Smooth muscle cell (in vitro differentiated cells): ENCODE measurements at regions not wholly inside any gene's neighbourhood (a gene's known extent, or its start where the extent isn't known, plus 50 kb on each side); places are given as distances from the start of the nearest gene placed in this dataset.

Experiments
- DNase-seq: peaks from one replicate; lab custom pipeline; 2025; ENCODE audit not compliant: unreplicated experiment; lab: John Stamatoyannopoulos, UW
- H2AFZ ChIP-seq: fragments of 200-600 bp; sonication (generic); 2 replicates; pipeline ENCODE4 v1.6.0; 2016; ENCODE audit warnings: antibody characterized with exemption, low read depth, mild to moderate bottlenecking
- H3F3A ChIP-seq: fragments of 200-600 bp; sonication (generic); 2 replicates; pipeline ENCODE4 v1.6.0; 2017; ENCODE audit warnings: antibody characterized with exemption, low read depth
- H3K27ac ChIP-seq: fragments of 200-600 bp; sonication (generic); 2 replicates; pipeline ENCODE4 v1.5.1; 2016; ENCODE audit warnings: low read depth, mild to moderate bottlenecking
- H3K27me3 ChIP-seq: fragments of 200-600 bp; sonication (generic); 2 replicates; pipeline ENCODE4 v1.6.1; 2016; ENCODE audit warnings: low read depth, mild to moderate bottlenecking
- H3K36me3 ChIP-seq: fragments of 200-600 bp; sonication (generic); 2 replicates; pipeline ENCODE4 v1.5.1; 2016; ENCODE audit warnings: low read depth
- H3K4me1 ChIP-seq: fragments of 200-600 bp; sonication (generic); 2 replicates; pipeline ENCODE4 v1.5.1; 2016; ENCODE audit warnings: low read depth
- H3K4me2 ChIP-seq: fragments of 200-600 bp; sonication (generic); 2 replicates; pipeline ENCODE4 v1.6.0; 2016; ENCODE audit warnings: mild to moderate bottlenecking
- H3K4me3 ChIP-seq: fragments of 200-600 bp; sonication (generic); 2 replicates; pipeline ENCODE4 v1.5.1; 2016; ENCODE audit warnings: mild to moderate bottlenecking
- H3K79me2 ChIP-seq: fragments of 200-600 bp; sonication (generic); 2 replicates; pipeline ENCODE4 v1.6.0; 2016; ENCODE audit warnings: low read depth, mild to moderate bottlenecking
- H3K9ac ChIP-seq: fragments of 200-600 bp; sonication (generic); 2 replicates; pipeline ENCODE4 v1.6.0; 2016; ENCODE audit warnings: low read depth
- H3K9me3 ChIP-seq: fragments of 200-600 bp; sonication (generic); replicated peaks from 2 replicates; pipeline ENCODE4 v1.5.1; 2016; ENCODE audit warnings: low read depth
- H4K20me1 ChIP-seq: fragments of 200-600 bp; sonication (generic); 2 replicates; pipeline ENCODE4 v1.6.0; 2016; ENCODE audit warnings: low read depth
- WGBS: methylation state at CpG from one replicate; pipeline ENCODE4 v1.1.7; 2016; ENCODE audit warnings: low lambda C conversion rate; 5-methylcytosine and 5-hydroxymethylcytosine counted together
- TF ChIP-seq, protein P1 (sequence below): fragments of 200-600 bp; sonication (generic); IDR thresholded peaks from 2 replicates; pipeline ENCODE4 v1.5.1; 2017; ENCODE audit warnings: borderline replicate concordance, mild to moderate bottlenecking, antibody characterized with exemption; ENCODE audit not compliant: insufficient read depth, poor library complexity, severe bottlenecking

- no peaks in the 10 kb centered on the region for H3F3A ChIP-seq
- H2AFZ ChIP-seq, result no peak overlapping the region
- H3K4me1 ChIP-seq, result peaks cover 4% of the 10 kb centered on the region
- no peak overlapping the region for H3K27ac ChIP-seq
- no peaks in the 10 kb centered on the region for H3K27me3 ChIP-seq
- no peak overlapping the region for H3K4me3 ChIP-seq
- no peak overlapping the region for H3K9ac ChIP-seq
- H4K20me1 ChIP-seq, result no peaks in the 10 kb centered on the region
- no peak for DNase-seq
- no peaks in the 10 kb centered on the region for H3K79me2 ChIP-seq
- no peaks in the 10 kb centered on the region for H3K9me3 ChIP-seq
- TF ChIP-seq, protein P1, sequence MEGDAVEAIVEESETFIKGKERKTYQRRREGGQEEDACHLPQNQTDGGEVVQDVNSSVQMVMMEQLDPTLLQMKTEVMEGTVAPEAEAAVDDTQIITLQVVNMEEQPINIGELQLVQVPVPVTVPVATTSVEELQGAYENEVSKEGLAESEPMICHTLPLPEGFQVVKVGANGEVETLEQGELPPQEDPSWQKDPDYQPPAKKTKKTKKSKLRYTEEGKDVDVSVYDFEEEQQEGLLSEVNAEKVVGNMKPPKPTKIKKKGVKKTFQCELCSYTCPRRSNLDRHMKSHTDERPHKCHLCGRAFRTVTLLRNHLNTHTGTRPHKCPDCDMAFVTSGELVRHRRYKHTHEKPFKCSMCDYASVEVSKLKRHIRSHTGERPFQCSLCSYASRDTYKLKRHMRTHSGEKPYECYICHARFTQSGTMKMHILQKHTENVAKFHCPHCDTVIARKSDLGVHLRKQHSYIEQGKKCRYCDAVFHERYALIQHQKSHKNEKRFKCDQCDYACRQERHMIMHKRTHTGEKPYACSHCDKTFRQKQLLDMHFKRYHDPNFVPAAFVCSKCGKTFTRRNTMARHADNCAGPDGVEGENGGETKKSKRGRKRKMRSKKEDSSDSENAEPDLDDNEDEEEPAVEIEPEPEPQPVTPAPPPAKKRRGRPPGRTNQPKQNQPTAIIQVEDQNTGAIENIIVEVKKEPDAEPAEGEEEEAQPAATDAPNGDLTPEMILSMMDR, result no peak
- H3K36me3 ChIP-seq, result no peaks in the 10 kb centered on the region
- H3K4me2 ChIP-seq, result no peak overlapping the region
These were observed 226.6 kb upstream of the ST6GAL2 start for GRCh38 chr2:107112561-107112960.

DNA sequence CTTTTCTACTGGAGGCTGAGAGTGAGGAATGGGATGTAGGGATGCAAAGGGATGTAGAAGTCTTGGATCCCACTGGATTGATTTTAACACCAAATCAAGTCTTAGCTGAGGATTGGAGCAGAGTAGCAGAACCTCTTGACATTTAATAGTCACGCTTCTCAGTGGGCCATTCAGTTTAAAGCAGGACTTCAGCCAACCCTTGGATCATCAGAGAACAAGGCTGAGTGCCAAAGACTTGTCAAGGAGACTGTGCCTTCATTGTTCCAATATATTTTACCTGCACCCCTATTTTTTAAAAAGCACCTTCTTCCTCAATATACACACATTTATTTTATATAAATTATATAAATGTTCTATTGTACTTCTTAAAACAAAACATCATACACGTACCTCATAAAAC is 242.4 kb upstream of the ST6GAL2 start:
- no peak overlapping the region for H3K9ac ChIP-seq
- no peak for DNase-seq
- WGBS, result 89% methylated on average over 2 of the region's 2 CpGs
- H3K9me3 ChIP-seq, result no peaks in the 10 kb centered on the region
- no peaks in the 10 kb centered on the region for H3K4me1 ChIP-seq
- H3K27me3 ChIP-seq, result no peaks in the 10 kb centered on the region
- H3K27ac ChIP-seq, result no peak overlapping the region
- H3K79me2 ChIP-seq, result no peaks in the 10 kb centered on the region
- no peak overlapping the region for H3K4me2 ChIP-seq
- H4K20me1 ChIP-seq, result no peaks in the 10 kb centered on the region
- H2AFZ ChIP-seq, result no peak overlapping the region
- TF ChIP-seq, protein P1, result no peak
- no peaks in the 10 kb centered on the region for H3K36me3 ChIP-seq
- H3K4me3 ChIP-seq, result no peak overlapping the region
- H3F3A ChIP-seq, result no peaks in the 10 kb centered on the region

- H3K27ac ChIP-seq, result no peak overlapping the region
- no peak for DNase-seq
- H3K4me1 ChIP-seq, result no peaks in the 10 kb centered on the region
- H3K36me3 ChIP-seq, result no peaks in the 10 kb centered on the region
- no peaks in the 10 kb centered on the region for H3K79me2 ChIP-seq
- H3K4me2 ChIP-seq, result no peak overlapping the region
- H3F3A ChIP-seq, result no peaks in the 10 kb centered on the region
- WGBS, result 91% methylated on average over 11 of the region's 11 CpGs
- no peaks in the 10 kb centered on the region for H3K27me3 ChIP-seq
- no peaks in the 10 kb centered on the region for H3K9me3 ChIP-seq
- no peak overlapping the region for H3K4me3 ChIP-seq
- H4K20me1 ChIP-seq, result no peaks in the 10 kb centered on the region
- H2AFZ ChIP-seq, result no peak overlapping the region
- H3K9ac ChIP-seq, result no peak overlapping the region
- TF ChIP-seq, protein P1, result no peak
These were observed 246.1 kb upstream of the ST6GAL2 start for GRCh38 chr2:107132070-107132469.

DNA sequence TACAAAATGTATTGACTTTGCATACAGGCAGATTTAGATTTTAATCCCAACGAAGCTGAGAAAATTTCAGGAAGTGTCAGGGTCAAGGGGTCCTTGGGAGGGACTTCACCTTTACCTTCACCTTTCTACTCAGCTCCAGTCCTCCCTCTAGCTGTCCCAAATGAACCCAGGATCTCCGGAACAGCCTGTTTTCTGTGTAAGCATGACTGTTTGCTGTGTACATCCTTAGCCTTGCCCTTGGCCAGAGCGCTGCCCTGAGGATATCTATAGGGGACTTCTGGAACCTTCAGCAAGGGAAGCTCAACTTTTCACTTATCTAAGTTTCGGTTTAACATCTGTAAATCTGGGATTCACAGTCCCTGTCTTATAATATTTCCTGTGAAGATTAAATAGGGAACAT is 246.8 kb upstream of the ST6GAL2 start:
- Histone ChIP-seq H3K36me3 (no peaks in the 10 kb centered on the region), H3K79me2 (no peaks in the 10 kb centered on the region), H3K27me3 (peaks cover 2% of the 10 kb centered on the region), H3F3A (no peaks in the 10 kb centered on the region), H3K4me1 (no peaks in the 10 kb centered on the region), H3K4me3 (no peak overlapping the region), H2AFZ (no peak overlapping the region), H3K27ac (no peak overlapping the region), H4K20me1 (no peaks in the 10 kb centered on the region), H3K4me2 (no peak overlapping the region), H3K9me3 (no peaks in the 10 kb centered on the region), H3K9ac (no peak overlapping the region)
- TF ChIP-seq, protein P1, result no peak
- no peak for DNase-seq
- 82% methylated on average over 4 of the region's 4 CpGs for WGBS
